ENCODE measurements at regions not wholly inside any gene's neighbourhood (a gene's known extent, or its start where the extent isn't known, plus 50 kb on each side); places are given as distances from the start of the nearest gene placed in this dataset.
"Not testable (repeated sequence)": the region's sequence is repeated elsewhere in the genome, so short reads cannot be mapped to it uniquely, and the experiment has no call there.

- no peak for DNase-seq
Measured at GRCh38 chr3:34066999-34067398, 268.6 kb downstream of the PDCD6IP start.

GRCh38 chr3:34067536-34068051, 269.2 kb downstream of the PDCD6IP start:
- no peak for DNase-seq

- no peak for DNase-seq
Measured at GRCh38 chr3:34068505-34068904, 270.1 kb downstream of the PDCD6IP start.

GRCh38 chr3:34070831-34071585, 272.6 kb downstream of the PDCD6IP start:
- DNase-seq, result no peak

GRCh38 chr3:34072297-34072696, 273.9 kb downstream of the PDCD6IP start:
- DNase-seq, result no peak

- no peak for DNase-seq
Measured at GRCh38 chr3:34073111-34073510, 274.7 kb downstream of the PDCD6IP start.

- no peak for DNase-seq
Measured at GRCh38 chr3:34073961-34074360, 275.5 kb downstream of the PDCD6IP start.

- no peak for DNase-seq
Measured at GRCh38 chr3:34075975-34076374, 277.5 kb downstream of the PDCD6IP start.

GRCh38 chr3:34077417-34078195, 279.2 kb downstream of the PDCD6IP start:
- no peak for DNase-seq

- no peak for DNase-seq
Measured at GRCh38 chr3:34078418-34078817, 280.0 kb downstream of the PDCD6IP start.

GRCh38 chr3:34079849-34080248, 281.4 kb downstream of the PDCD6IP start:
- not testable (repeated sequence) for DNase-seq

- not testable (repeated sequence) for DNase-seq
Measured at GRCh38 chr3:34090379-34090778, 291.9 kb downstream of the PDCD6IP start.

- DNase-seq, result no peak
Measured at GRCh38 chr3:34090876-34091275, 292.4 kb downstream of the PDCD6IP start.

GRCh38 chr3:34094280-34094679, 295.9 kb downstream of the PDCD6IP start:
- not testable (repeated sequence) for DNase-seq

GRCh38 chr3:34102288-34102687, 303.9 kb downstream of the PDCD6IP start:
- DNase-seq, result no peak

- no peak for DNase-seq
Measured at GRCh38 chr3:34106379-34106778, 307.9 kb downstream of the PDCD6IP start.

- DNase-seq, result peak; percentile 42
Measured at GRCh38 chr3:34106879-34107278, 308.4 kb downstream of the PDCD6IP start.

GRCh38 chr3:34107669-34108068, 309.2 kb downstream of the PDCD6IP start:
- DNase-seq, result no peak

GRCh38 chr3:34109021-34109420, 310.6 kb downstream of the PDCD6IP start:
- DNase-seq, result no peak

GRCh38 chr3:34109846-34110245, 311.4 kb downstream of the PDCD6IP start:
- no peak for DNase-seq

- DNase-seq, result no peak
Measured at GRCh38 chr3:34111361-34111760, 312.9 kb downstream of the PDCD6IP start.

- DNase-seq, result not testable (repeated sequence)
Measured at GRCh38 chr3:34112261-34112660, 313.8 kb downstream of the PDCD6IP start.

GRCh38 chr3:34131091-34131490, 332.7 kb downstream of the PDCD6IP start:
- DNase-seq, result no peak

- peak; percentile 35 for DNase-seq
Measured at GRCh38 chr3:34132069-34132692, 333.8 kb downstream of the PDCD6IP start.
